Fibroblast of skin of right biceps (primary cell): ENCODE measurements at regions not wholly inside any gene's neighbourhood (a gene's known extent, or its start where the extent isn't known, plus 50 kb on each side); places are given as distances from the start of the nearest gene placed in this dataset.
"Not testable (repeated sequence)": the region's sequence is repeated elsewhere in the genome, so short reads cannot be mapped to it uniquely, and the experiment has no call there.

Source experiments
- DNase-seq: peaks from one replicate; pipeline ENCODE4 v3.0.0-alpha.2; 2013

DNA sequence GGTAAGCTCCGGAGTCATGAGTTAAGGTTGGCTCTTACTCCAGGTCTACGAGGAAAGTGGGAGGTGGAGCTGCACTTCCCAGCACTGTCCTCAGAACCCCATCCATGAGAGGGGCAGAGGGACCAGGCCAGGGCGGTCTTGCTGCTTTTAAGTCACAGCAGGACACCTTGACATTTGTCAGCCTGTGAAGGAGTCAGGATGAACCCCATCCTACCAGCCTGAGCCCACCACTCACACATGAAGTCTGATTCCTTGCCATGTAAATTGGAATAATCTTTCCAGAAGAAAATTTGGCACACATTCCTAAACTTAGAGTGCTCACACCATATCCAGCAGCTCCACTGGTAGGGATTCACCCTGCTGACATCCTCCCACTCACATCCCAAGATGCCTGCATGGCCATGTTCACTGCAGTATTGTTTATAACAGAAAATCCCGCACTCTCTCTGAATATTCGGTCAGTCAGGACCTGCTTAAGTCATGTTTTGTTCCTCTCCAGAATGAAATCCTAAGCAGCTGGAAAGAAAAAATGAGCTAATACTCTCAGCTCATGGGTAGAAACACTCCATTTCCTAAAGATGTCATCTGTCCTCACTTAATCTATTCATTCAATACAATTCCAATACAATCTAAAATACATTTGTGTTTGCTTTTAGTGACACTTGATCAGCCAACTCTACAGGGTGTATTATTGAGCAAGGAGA is 79.3 kb upstream of the COL5A1 start:
- DNase-seq: no peak

GRCh38 chr9:134563397-134563796 is 78.2 kb upstream of the COL5A1 start:
- no peak for DNase-seq

- peak; percentile 97 for DNase-seq
Measured at GRCh38 chr9:134564431-134565170, 77.0 kb upstream of the COL5A1 start.

DNA sequence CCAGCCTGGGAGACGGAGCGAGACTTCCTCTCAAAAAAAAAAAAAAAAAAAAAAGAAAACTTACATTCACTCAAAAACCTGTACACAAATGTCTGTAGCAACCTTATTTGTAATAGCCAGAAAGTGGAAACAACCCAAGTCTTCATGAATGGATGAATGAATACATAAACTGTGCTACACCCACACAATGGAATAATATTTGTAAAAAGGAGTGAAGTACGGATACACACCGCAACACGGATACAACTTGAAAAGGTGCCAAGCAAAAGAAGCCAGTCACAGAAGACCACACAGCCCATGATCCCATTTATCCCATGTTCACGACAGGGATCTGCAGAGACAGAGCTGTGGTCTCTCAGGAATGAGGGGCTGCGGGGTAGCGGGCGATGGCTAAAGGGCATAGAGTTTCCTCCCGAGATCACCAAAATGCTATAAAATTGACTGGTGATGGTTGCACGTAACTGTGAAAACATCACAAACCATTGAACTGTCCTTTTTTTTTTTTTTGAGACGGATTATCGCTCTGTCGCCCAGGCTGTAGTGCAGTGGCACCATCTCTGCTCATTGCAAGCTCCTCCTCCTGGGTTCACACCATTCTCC is 76.2 kb upstream of the COL5A1 start:
- DNase-seq: no peak

GRCh38 chr9:134566196-134566847 is 75.3 kb upstream of the COL5A1 start:
- DNase-seq: no peak

DNA sequence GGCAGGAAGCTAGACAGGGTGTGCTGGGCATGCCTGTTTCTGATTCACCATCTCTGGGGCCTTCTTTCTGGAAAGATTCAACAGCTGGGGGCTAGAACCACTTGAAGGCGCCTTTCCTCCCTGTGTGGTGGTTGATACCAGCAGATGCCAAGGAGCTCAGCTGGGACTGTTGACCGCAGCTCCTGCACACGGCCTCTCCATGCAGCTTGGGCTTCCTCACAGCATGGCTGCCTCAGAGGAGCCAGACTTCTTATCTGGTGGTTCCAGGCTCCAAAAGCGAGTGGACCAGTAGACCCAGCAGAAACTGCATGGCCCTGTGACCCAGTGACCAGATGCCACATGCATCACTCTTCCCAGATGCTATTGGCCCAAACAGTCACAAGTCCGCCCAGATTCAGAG is 74.7 kb upstream of the COL5A1 start:
- DNase-seq: no peak

GRCh38 chr9:134568116-134568515 is 73.5 kb upstream of the COL5A1 start:
- no peak for DNase-seq

DNA sequence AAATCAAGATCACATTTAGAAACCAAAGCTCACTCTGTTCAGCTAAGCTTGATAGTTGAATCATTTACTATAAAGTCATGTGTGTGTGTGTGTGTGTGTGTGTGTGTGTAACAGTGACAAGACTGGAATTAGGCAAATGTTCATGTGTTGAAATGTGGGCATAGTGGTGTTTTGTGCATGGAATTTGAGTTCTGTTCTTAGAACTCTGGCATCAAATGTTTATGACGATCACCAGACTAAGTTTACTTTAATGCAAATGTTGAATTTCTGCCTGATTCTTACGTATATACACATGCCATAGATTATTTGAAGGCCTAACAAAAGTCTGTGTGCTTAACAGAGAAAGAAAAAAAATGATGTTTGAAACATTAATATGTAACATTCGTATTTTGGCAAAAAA is 72.8 kb upstream of the COL5A1 start:
- DNase-seq: peak; percentile 52

DNA sequence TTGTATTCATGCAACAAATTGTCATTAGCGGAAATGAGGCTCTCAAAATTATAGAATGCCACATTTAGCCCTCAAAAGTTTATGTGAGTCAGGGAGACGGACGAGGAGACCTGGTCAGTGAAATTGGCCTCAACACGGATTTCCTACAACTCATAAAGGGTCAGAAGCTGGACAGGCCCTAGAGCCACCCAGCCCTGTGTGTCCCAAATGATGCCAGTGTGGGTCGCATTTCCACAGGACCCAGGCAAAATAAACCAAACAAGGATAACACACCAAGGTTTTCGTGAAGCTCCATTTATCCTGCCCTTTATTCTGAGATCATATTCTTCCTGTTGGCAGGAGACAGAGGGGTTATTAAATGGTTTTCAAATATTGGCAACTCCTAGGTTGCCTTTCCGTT is 72.0 kb upstream of the COL5A1 start:
- DNase-seq: no peak

GRCh38 chr9:134570151-134570621 is 71.4 kb upstream of the COL5A1 start:
- no peak for DNase-seq

- no peak for DNase-seq
Measured at GRCh38 chr9:134570711-134571325, 70.8 kb upstream of the COL5A1 start.

- DNase-seq: no peak
Measured at GRCh38 chr9:134571326-134571931, 70.2 kb upstream of the COL5A1 start.

DNA sequence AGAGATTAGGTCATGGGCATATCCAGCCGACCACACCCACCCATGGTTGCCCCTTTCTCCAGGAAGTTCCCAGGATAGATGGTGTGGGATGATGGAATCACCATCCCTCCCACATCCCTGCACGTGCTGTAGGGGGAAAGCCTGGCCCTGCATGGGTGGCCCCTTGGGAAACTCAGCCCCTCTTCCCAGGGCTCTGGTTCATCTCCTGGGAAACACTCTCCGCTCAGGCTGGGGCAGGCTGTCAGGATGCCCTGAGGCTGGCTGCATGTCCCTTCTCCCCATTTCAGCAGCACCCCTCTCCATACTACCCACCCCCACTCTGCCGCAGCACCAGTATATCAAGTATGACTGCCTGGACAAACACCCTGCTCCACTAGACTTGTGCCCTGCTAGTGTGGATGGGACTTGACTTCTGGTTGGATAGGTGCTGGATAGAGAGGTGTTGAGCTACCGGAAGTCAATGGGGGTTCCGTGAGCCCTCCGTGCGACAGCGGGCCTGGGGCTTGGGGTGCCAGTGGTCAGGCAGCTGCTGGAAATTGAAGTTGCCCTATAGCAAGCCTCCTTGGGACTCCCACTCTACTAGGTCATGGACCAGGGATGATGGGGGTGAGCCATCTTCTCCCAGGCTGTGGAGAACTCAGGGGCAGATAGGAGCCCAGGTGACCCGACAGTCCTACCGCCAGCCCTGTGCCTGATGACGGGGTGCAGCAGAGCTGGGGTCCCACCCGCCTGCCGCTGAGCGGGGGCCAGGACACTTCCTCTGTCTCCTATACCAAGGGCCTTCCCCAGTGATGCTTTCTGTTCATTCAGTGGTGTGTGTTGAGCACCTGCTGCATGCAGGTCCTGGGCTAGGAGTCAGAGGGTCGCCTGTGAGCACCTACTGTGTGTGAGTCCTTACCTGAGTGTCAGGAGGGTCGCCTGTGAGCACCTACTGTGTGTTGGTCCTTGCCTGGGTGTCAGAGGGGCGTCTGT is 69.4 kb upstream of the COL5A1 start:
- no peak for DNase-seq

GRCh38 chr9:134574686-134575085 is 66.9 kb upstream of the COL5A1 start:
- not testable (repeated sequence) for DNase-seq

GRCh38 chr9:134575103-134575900 is 66.3 kb upstream of the COL5A1 start:
- DNase-seq: no peak

- no peak for DNase-seq
Measured at GRCh38 chr9:134575901-134576176, 65.8 kb upstream of the COL5A1 start.

GRCh38 chr9:134585021-134585561 is 56.5 kb upstream of the COL5A1 start:
- no peak for DNase-seq

DNA sequence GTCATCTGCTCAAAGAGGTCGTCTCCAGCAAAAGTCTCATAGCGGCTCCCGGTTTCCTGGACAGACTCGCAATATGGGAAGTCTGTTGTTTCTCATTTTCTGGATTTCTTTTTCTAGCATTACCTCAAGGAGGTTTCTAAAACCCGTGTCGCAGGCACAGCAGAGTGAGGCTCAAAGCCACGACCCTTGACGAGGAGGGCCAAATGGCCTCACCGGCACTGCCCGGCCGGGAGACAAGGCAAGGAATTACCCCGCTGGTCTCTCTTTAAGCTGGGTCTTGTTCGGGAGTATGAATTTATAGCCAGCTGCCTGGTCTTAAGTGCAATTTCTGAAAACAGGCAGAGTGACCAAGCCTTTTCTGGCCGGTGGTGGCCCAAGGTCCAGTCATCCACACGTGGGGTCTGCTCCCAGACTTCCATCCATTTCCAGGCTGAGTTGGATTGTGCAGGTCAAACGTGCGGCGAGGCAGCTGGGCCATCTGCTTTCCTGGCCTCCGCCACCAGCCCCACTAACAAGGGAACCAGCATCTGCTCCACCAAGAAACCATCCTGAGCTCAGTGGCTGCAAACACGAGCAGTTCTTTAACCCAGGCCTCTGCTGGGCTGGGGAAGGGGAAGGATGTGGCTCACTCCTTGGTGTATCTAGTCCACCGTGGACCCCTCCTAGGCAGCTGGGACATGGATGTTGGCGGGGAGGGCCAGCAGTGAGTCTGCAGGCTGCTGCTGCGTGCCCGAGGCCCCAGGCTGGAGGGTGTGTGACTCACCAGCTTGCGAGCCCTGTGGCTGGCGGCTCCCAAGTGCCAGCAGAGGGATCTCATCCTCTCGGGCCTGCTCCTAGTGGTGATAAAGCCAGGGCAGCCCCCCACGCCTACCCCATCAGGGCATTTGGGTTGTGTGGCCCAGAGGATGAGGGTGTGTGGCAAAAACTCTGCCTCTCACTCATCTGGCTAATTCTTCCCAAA is 55.6 kb upstream of the COL5A1 start:
- peak; percentile 81 for DNase-seq

GRCh38 chr9:134589748-134590147 is 51.9 kb upstream of the COL5A1 start:
- DNase-seq: no peak
